Left ventricle myocardium inferior (tissue), 1 donor: ENCODE measurements at regions not wholly inside any gene's neighbourhood (a gene's known extent, or its start where the extent isn't known, plus 50 kb on each side); places are given as distances from the start of the nearest gene placed in this dataset.

Experiments used
- DNase-seq: peaks from one replicate; pipeline ENCODE4 v3.0.0-alpha.2; 2020
- H3K27ac ChIP-seq: fragments of 200-600 bp; replicated peaks from 2 replicates; pipeline ENCODE4 v1.8.0; 2021
- H3K27me3 ChIP-seq: fragments of 200-600 bp; 2 replicates; pipeline ENCODE4 v1.8.0; 2021; ENCODE audit warnings: low read depth
- H3K36me3 ChIP-seq: fragments of 200-600 bp; 2 replicates; pipeline ENCODE4 v1.8.0; 2021
- H3K4me1 ChIP-seq: fragments of 200-600 bp; 2 replicates; pipeline ENCODE4 v1.8.0; 2021
- H3K4me3 ChIP-seq: fragments of 200-600 bp; 2 replicates; pipeline ENCODE4 v1.8.0; 2021; ENCODE audit warnings: mild to moderate bottlenecking, moderate library complexity
- H3K9me3 ChIP-seq: fragments of 200-600 bp; replicated peaks from 2 replicates; pipeline ENCODE4 v1.8.0; 2021
- CTCF ChIP-seq: fragments of 200-600 bp; IDR thresholded peaks from 2 replicates; pipeline ENCODE4 v1.8.0; 2021; ENCODE audit warnings: antibody characterized with exemption, mild to moderate bottlenecking, borderline replicate concordance
- intact Hi-C: fragments of 100-400 bp; cut with micrococcal nuclease; formaldehyde crosslinking; loops from one replicate; pipeline ENCODE4 v1.11.0; 2022
- donor health status: DM: no; HTN: yes; CAD: no; lungs with severe emphysema.

GRCh38 chr3:194256040-194256945 lies 94.8 kb downstream of the CPN2 start:
- Histone ChIP-seq H3K4me1 (peaks cover 16% of the 10 kb centered on the region), H3K27me3 (peaks cover 5% of the 10 kb centered on the region), H3K4me3 (no peak overlapping the region), H3K36me3 (no peaks in the 10 kb centered on the region), H3K27ac (peak overlapping the region; percentile 60), H3K9me3 (peaks cover 10% of the 10 kb centered on the region)
- DNase-seq: no peak
- no peak for TF ChIP-seq CTCF
- intact Hi-C loops: no loop called here

- intact Hi-C loops: no loop called here
- Histone ChIP-seq H3K4me1 (peaks cover 12% of the 10 kb centered on the region), H3K27me3 (peaks cover 4% of the 10 kb centered on the region), H3K9me3 (peaks cover 10% of the 10 kb centered on the region), H3K27ac (no peak overlapping the region), H3K36me3 (no peaks in the 10 kb centered on the region), H3K4me3 (no peak overlapping the region)
- DNase-seq: no peak
- TF ChIP-seq CTCF: no peak
These were observed 93.9 kb downstream of the CPN2 start for GRCh38 chr3:194257151-194257621.

- H3K27ac ChIP-seq: no peak overlapping the region
- H3K4me1 ChIP-seq: peaks cover 12% of the 10 kb centered on the region
- DNase-seq: no peak
- no peaks in the 10 kb centered on the region for H3K36me3 ChIP-seq
- intact Hi-C loops: no loop called here
- no peak for TF ChIP-seq CTCF
- H3K27me3 ChIP-seq: no peaks in the 10 kb centered on the region
- H3K4me3 ChIP-seq: no peak overlapping the region
- H3K9me3 ChIP-seq: peaks cover 10% of the 10 kb centered on the region
These were observed 93.0 kb downstream of the CPN2 start for GRCh38 chr3:194257916-194258668.

GRCh38 chr3:194259982-194260766 lies 91.0 kb downstream of the CPN2 start:
- Histone ChIP-seq H3K27ac (no peak overlapping the region), H3K9me3 (peaks cover 10% of the 10 kb centered on the region), H3K27me3 (no peaks in the 10 kb centered on the region), H3K36me3 (no peaks in the 10 kb centered on the region), H3K4me3 (no peak overlapping the region), H3K4me1 (peaks cover 18% of the 10 kb centered on the region)
- intact Hi-C loops: no loop called here
- no peak for TF ChIP-seq CTCF
- DNase-seq: no peak

GRCh38 chr3:194261581-194262063 lies 89.5 kb downstream of the CPN2 start:
- no peak overlapping the region for H3K4me3 ChIP-seq
- peaks cover 10% of the 10 kb centered on the region for H3K9me3 ChIP-seq
- no peaks in the 10 kb centered on the region for H3K27me3 ChIP-seq
- no peak for TF ChIP-seq CTCF
- DNase-seq: no peak
- no peak overlapping the region for H3K27ac ChIP-seq
- H3K36me3 ChIP-seq: no peaks in the 10 kb centered on the region
- intact Hi-C loops: no loop called here
- H3K4me1 ChIP-seq: peaks cover 27% of the 10 kb centered on the region
